HG02588 (cell line): ENCODE measurements at regions not wholly inside any gene's neighbourhood (a gene's known extent, or its start where the extent isn't known, plus 50 kb on each side); places are given as distances from the start of the nearest gene placed in this dataset.
A peak's percentile ranks its signal among the peaks of the same experiment; 100 is the strongest.

Experiments used
- ATAC-seq: cut with Tn5 transposase; IDR thresholded peaks from one replicate; pipeline ENCODE4 v1.9.1; 2021; ENCODE audit warnings: mild to moderate bottlenecking, moderate library complexity; ENCODE audit not compliant: unreplicated experiment

GRCh38 chr3:167895684-167896083 lies 160.2 kb downstream of the SERPINI1 start:
- no peak for ATAC-seq

GRCh38 chr3:167895178-167895577 lies 159.7 kb downstream of the SERPINI1 start:
- no peak for ATAC-seq

- ATAC-seq, result no peak
Observed at GRCh38 chr3:167892205-167892604, 156.7 kb downstream of the SERPINI1 start.

- ATAC-seq, result no peak
Observed at GRCh38 chr3:167887096-167887495, 151.6 kb downstream of the SERPINI1 start.

GRCh38 chr3:167886690-167887089 lies 151.2 kb downstream of the SERPINI1 start:
- ATAC-seq, result no peak

- no peak for ATAC-seq
Observed at GRCh38 chr3:167885277-167885676, 149.8 kb downstream of the SERPINI1 start.

- ATAC-seq, result no peak
Observed at GRCh38 chr3:167884481-167884880, 149.0 kb downstream of the SERPINI1 start.

GRCh38 chr3:167883452-167883851 lies 147.9 kb downstream of the SERPINI1 start:
- ATAC-seq, result no peak

- peak; percentile 86 for ATAC-seq
Observed at GRCh38 chr3:167882057-167882667, 146.6 kb downstream of the SERPINI1 start.

GRCh38 chr3:167880183-167880582 lies 144.7 kb downstream of the SERPINI1 start:
- no peak for ATAC-seq

- ATAC-seq, result no peak
Observed at GRCh38 chr3:167876620-167877281, 141.2 kb downstream of the SERPINI1 start.
